Superior temporal gyrus (tissue), 1 donor: ENCODE measurements at regions not wholly inside any gene's neighbourhood (a gene's known extent, or its start where the extent isn't known, plus 50 kb on each side); places are given as distances from the start of the nearest gene placed in this dataset.

Experiments
- DNase-seq: peaks from one replicate; pipeline ENCODE4 v3.0.0-alpha.2; 2016; ENCODE audit errors: extremely low spot score

DNA sequence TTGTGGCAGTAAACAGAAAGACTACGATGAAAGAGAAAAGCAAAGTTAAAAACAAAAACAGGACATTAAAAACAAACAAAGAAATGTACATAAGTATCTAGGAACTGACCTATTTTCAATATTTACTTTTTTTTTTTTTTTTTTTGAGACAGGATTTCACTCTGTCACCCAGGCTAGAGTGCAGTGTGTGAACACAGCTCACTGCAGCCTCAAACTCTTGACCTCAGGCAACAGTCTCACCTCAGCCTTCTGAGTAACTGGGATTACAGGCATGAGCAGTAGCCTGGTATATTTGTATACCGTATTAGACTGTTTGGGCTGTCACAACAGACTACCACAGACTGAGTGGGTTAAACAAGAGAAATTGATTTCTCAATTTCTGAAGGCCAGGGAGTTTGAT is 1189.1 kb downstream of the CDH9 start:
- no peak for DNase-seq

GRCh38 chr5:25823330-25823873 is 1178.6 kb upstream of the CDH10 start:
- DNase-seq, result no peak
